HCT116 (cell line): ENCODE measurements at regions not wholly inside any gene's neighbourhood (a gene's known extent, or its start where the extent isn't known, plus 50 kb on each side); places are given as distances from the start of the nearest gene placed in this dataset.

ENCODE experiments used
- ATAC-seq: fragments of 200-7000 bp; cut with Tn5 transposase; 2 replicates; pipeline ENCODE4 v1.9.1; 2020; ENCODE audit warnings: mild to moderate bottlenecking, moderate library complexity
- BruUV-seq: library from RNA; stranded (reverse); fragments of 400-500 nt; replicated peaks from 2 replicates; lab custom pipeline; 2021; lab: Mats Ljungman, UMichigan
- CTCF ChIA-PET: fragments of 300-600 bp; sonication (Branson Sonifier 250); formaldehyde crosslinking; loops from one replicate; lab custom pipeline; 2021; ENCODE audit warnings: antibody characterized with exemption; lab: Charles Lee
- POLR2A ChIA-PET: fragments of 300-600, 350-600 bp; sonication (Branson Sonifier 250); formaldehyde crosslinking; loops from one replicate; lab custom pipeline; 2021; ENCODE audit warnings: antibody characterized with exemption; lab: Charles Lee
- RAD21 ChIA-PET, 2 experiments: fragments of 300-600 bp; sonication (Branson Sonifier 250); formaldehyde crosslinking; loops; one replicate each; lab custom pipeline; 2023; ENCODE audit warnings: low total read pairs in 2 of 2; ENCODE audit not compliant: uncharacterized antibody in 2 of 2, unreplicated experiment in 2 of 2, low non-redundant PET in 1 of 2; lab: Charles Lee
- DNase-seq: peaks from one replicate; pipeline ENCODE4 v3.0.0-alpha.2; 2010; ENCODE audit warnings: low read depth, low spot score
- H2AFZ ChIP-seq: fragments of 200-600 bp; shearing (Covaris generic), sonication (generic); 2 replicates; pipeline ENCODE4 v1.6.1; 2017; ENCODE audit warnings: low read depth, mixed run types, mixed read lengths, antibody characterized with exemption, low read length; ENCODE audit not compliant: poor library complexity, severe bottlenecking
- H3K27ac ChIP-seq: 2 replicates; pipeline ENCODE4 v1.5.1; 2012; ENCODE audit warnings: low read depth, low read length
- H3K27me3 ChIP-seq: fragments of 200-600 bp; sonication (generic); 2 replicates; pipeline ENCODE4 v1.6.1; 2016; ENCODE audit warnings: mixed run types, low read length, mixed read lengths; ENCODE audit not compliant: insufficient read depth
- H3K36me3 ChIP-seq, 2 experiments: fragments of 200-500 bp in 1 of 2; fragments of 200-600 bp in 1 of 2; sonication (Bioruptor generic) in 1 of 2; sonication (generic) in 1 of 2; 2 replicates each; pipeline versions ENCODE4 v1.5.1 to v1.6.1; 2014 to 2016; ENCODE audit warnings: low read length in 2 of 2, inconsistent platforms in 1 of 2, mixed read lengths in 1 of 2, mixed run types in 1 of 2; ENCODE audit not compliant: insufficient read depth in 2 of 2, control insufficient read depth in 1 of 2
- H3K4me1 ChIP-seq, 2 experiments: fragments of 200-600 bp in 1 of 2; sonication (generic) in 1 of 2; 2 replicates each; pipeline versions ENCODE4 v1.5.1 to v1.6.1; 2012 to 2017; ENCODE audit warnings: low read length in 2 of 2, inconsistent platforms in 1 of 2, mild to moderate bottlenecking in 1 of 2, mixed read lengths in 1 of 2, mixed run types in 1 of 2, moderate library complexity in 1 of 2; ENCODE audit not compliant: insufficient read depth in 2 of 2, control insufficient read depth in 1 of 2
- H3K4me2 ChIP-seq: fragments of 200-600 bp; sonication (generic); 2 replicates; pipeline ENCODE4 v1.6.1; 2017; ENCODE audit warnings: mixed run types, low read length, mixed read lengths
- H3K4me3 ChIP-seq, 2 experiments: fragments of 200-600 bp in 1 of 2; sonication (generic) in 1 of 2; replicated peaks in 1 of 2; 2 replicates each; pipeline ENCODE4 v1.5.1; 2011 to 2016; ENCODE audit warnings: low read length in 2 of 2, control low read depth in 1 of 2, low read depth in 1 of 2, mild to moderate bottlenecking in 1 of 2, mixed read lengths in 1 of 2, mixed run types in 1 of 2
- H3K79me2 ChIP-seq: fragments of 200-600 bp; sonication (generic); 2 replicates; pipeline ENCODE4 v1.6.1; 2017; ENCODE audit warnings: mild to moderate bottlenecking, mixed run types, low read length, moderate library complexity, mixed read lengths; ENCODE audit not compliant: insufficient read depth
- H3K9ac ChIP-seq: fragments of 200-600 bp; sonication (generic); 2 replicates; pipeline ENCODE4 v1.6.1; 2016; ENCODE audit warnings: low read length, mixed read lengths
- H3K9me2 ChIP-seq: fragments of 200-600 bp; sonication (generic), shearing (Covaris generic); 2 replicates; pipeline ENCODE4 v1.6.1; 2017; ENCODE audit warnings: mixed run types, mild to moderate bottlenecking, moderate library complexity; ENCODE audit not compliant: insufficient read depth
- H3K9me3 ChIP-seq, 2 experiments: fragments of 200-500 bp in 1 of 2; fragments of 200-600 bp in 1 of 2; sonication (Bioruptor generic) in 1 of 2; sonication (generic) in 1 of 2; 2 replicates each; pipeline ENCODE4 v1.6.1; 2014 to 2017; ENCODE audit warnings: low read length in 2 of 2, mixed read lengths in 2 of 2, inconsistent platforms in 1 of 2, low read depth in 1 of 2, mild to moderate bottlenecking in 1 of 2, mixed run types in 1 of 2, moderate library complexity in 1 of 2; ENCODE audit not compliant: control insufficient read depth in 1 of 2, insufficient read depth in 1 of 2
- H4K20me1 ChIP-seq: fragments of 200-600 bp; sonication (generic), shearing (Covaris generic); 2 replicates; pipeline ENCODE4 v1.6.1; 2017; ENCODE audit warnings: mixed run types, mild to moderate bottlenecking, moderate library complexity; ENCODE audit not compliant: insufficient read depth
- CBX3 ChIP-seq: IDR thresholded peaks from 2 replicates; pipeline ENCODE4 v1.6.1; 2012; ENCODE audit warnings: low read depth
- EGR1 ChIP-seq: IDR thresholded peaks from 2 replicates; pipeline ENCODE4 v1.6.1; 2012; ENCODE audit warnings: low read depth
- ELF1 ChIP-seq: IDR thresholded peaks from 2 replicates; pipeline ENCODE4 v1.6.1; 2012; ENCODE audit warnings: low read depth, borderline replicate concordance
- EZH2 ChIP-seq: fragments of 200-600 bp; sonication (generic); IDR thresholded peaks from 2 replicates; pipeline ENCODE4 v1.6.1; 2017; ENCODE audit warnings: antibody characterized with exemption, mixed run types
- FOSL1 ChIP-seq: IDR thresholded peaks from 2 replicates; pipeline ENCODE4 v1.6.1; 2012; ENCODE audit warnings: low read depth
- POLR2A ChIP-seq: IDR thresholded peaks from 2 replicates; pipeline ENCODE4 v1.7.0; 2011; ENCODE audit warnings: borderline replicate concordance; ENCODE audit not compliant: insufficient read depth, insufficient read length; ENCODE audit errors: extremely low read depth
- RAD21 ChIP-seq: IDR thresholded peaks from 2 replicates; pipeline ENCODE4 v1.6.1; 2012; ENCODE audit warnings: low read depth, mild to moderate bottlenecking
- SP1 ChIP-seq: IDR thresholded peaks from 2 replicates; pipeline ENCODE4 v1.6.1; 2012; ENCODE audit warnings: low read depth
- SRF ChIP-seq: IDR thresholded peaks from 2 replicates; pipeline ENCODE4 v1.6.1; 2012; ENCODE audit warnings: low read depth
- YY1 ChIP-seq: IDR thresholded peaks from 2 replicates; pipeline ENCODE4 v1.6.1; 2011; ENCODE audit warnings: low read length, low read depth, moderate library complexity, mild to moderate bottlenecking; ENCODE audit not compliant: insufficient replicate concordance; ENCODE audit errors: extremely low read depth
- ZFX ChIP-seq: fragments of 450-650 bp; IDR thresholded peaks from 2 replicates; pipeline ENCODE4 v1.6.1; 2017
- ZNF274 ChIP-seq: fragments of 200-500 bp; sonication (Bioruptor generic); IDR thresholded peaks from 2 replicates; pipeline ENCODE4 v1.6.1; 2014; ENCODE audit warnings: mild to moderate bottlenecking, low read depth, low read length, inconsistent platforms
- intact Hi-C: fragments of 100-400 bp; cut with micrococcal nuclease; formaldehyde crosslinking; loops from 2 replicates; pipeline ENCODE4 v1.10.0; 2022
- TF ChIP-seq, protein P1 (sequence below): IDR thresholded peaks from 2 replicates; pipeline ENCODE4 v1.6.1; 2012
- TF ChIP-seq, protein P2 (sequence below): IDR thresholded peaks from 2 replicates; pipeline ENCODE4 v1.6.1; 2011; ENCODE audit warnings: mild to moderate bottlenecking, low read length, moderate library complexity; ENCODE audit not compliant: insufficient replicate concordance; ENCODE audit errors: extremely low read depth
- TF ChIP-seq, protein P3 (sequence below): IDR thresholded peaks from 2 replicates; pipeline ENCODE4 v1.6.1; 2012; ENCODE audit warnings: low read depth
- TF ChIP-seq, protein P4 (sequence below), 3 experiments: fragments of 200-600 bp in 1 of 3; sonication (generic) in 1 of 3; IDR thresholded peaks in 2 of 3; conservative IDR thresholded peaks in 1 of 3; 2 replicates each; pipeline ENCODE4 v1.5.1; 2012 to 2017; ENCODE audit warnings: low read depth in 2 of 3, low read length in 2 of 3, antibody characterized with exemption in 1 of 3, borderline replicate concordance in 1 of 3, control low read depth in 1 of 3, mild to moderate bottlenecking in 1 of 3, mixed read lengths in 1 of 3, mixed run types in 1 of 3, moderate library complexity in 1 of 3; ENCODE audit not compliant: insufficient read depth in 1 of 3

DNA sequence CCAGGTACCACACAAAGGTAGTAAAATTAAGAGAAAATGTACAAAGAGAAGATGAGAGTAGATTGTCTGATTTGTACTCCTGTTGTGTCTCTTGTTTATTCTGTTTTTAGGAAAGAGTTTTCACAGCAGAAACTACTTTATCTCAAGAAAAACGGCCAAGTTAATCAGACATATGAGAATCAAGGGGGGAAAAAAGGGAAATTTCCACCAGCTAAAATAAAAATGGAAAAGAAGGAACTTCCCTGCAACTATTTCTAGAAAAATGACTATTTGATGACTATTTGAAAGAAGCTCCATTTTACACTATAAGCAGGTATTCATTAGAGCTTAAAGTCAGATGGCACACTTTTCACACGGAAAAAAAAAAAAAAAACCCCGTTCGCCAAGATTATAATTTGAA is 56.5 kb downstream of the EPRS1 start:
- CTCF ChIA-PET = interaction anchor here (1.1 kb wide), 1 partner anchor 22 kb away, joined by 3 read pairs; no protein-coding TSS in a partner anchor

More for the DNA sequence above, 56.5 kb downstream of the EPRS1 start:
- RAD21 ChIA-PET = no interaction called here
- Histone ChIP-seq H4K20me1 (no peaks in the 10 kb centered on the region), H3K4me1 (no peaks in the 10 kb centered on the region), H2AFZ (no peak overlapping the region), H3K27me3 (no peaks in the 10 kb centered on the region), H3K4me2 (no peak overlapping the region), H3K36me3 (peaks cover 9 to 20% of the 10 kb centered on the region in 2 experiments; a peak in 3 of 4 replicates), H3K9me2 (no peaks in the 10 kb centered on the region), H3K9ac (no peak overlapping the region), H3K9me3 (no peaks in the 10 kb centered on the region), H3K27ac (no peak overlapping the region), H3K79me2 (no peaks in the 10 kb centered on the region), H3K4me3 (no peak overlapping the region)
- POLR2A ChIA-PET = interaction anchor here (0.6 kb wide), 1 partner anchor 411 kb away, joined by 3 read pairs; no protein-coding TSS in a partner anchor
- no TSS peak for BruUV-seq
- ATAC-seq = no peak
- intact Hi-C loops = loop anchor here (5.0 to 10.0 kb wide), 2 partner anchors 152 to 785 kb away; no protein-coding TSS in a partner anchor
- DNase-seq = no peak
- TF ChIP-seq POLR2A (no peak), CBX3 (no peak), FOSL1 (no peak), ZNF274 (no peak), ELF1 (no peak), EGR1 (no peak), YY1 (no peak), ZFX (no peak), SRF (no peak), RAD21 (no peak), SP1 (no peak), EZH2 (no peak)
- TF ChIP-seq, protein P1, sequence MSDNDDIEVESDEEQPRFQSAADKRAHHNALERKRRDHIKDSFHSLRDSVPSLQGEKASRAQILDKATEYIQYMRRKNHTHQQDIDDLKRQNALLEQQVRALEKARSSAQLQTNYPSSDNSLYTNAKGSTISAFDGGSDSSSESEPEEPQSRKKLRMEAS = no peak
- TF ChIP-seq, protein P2, sequence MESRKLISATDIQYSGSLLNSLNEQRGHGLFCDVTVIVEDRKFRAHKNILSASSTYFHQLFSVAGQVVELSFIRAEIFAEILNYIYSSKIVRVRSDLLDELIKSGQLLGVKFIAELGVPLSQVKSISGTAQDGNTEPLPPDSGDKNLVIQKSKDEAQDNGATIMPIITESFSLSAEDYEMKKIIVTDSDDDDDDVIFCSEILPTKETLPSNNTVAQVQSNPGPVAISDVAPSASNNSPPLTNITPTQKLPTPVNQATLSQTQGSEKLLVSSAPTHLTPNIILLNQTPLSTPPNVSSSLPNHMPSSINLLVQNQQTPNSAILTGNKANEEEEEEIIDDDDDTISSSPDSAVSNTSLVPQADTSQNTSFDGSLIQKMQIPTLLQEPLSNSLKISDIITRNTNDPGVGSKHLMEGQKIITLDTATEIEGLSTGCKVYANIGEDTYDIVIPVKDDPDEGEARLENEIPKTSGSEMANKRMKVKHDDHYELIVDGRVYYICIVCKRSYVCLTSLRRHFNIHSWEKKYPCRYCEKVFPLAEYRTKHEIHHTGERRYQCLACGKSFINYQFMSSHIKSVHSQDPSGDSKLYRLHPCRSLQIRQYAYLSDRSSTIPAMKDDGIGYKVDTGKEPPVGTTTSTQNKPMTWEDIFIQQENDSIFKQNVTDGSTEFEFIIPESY = no peak
- TF ChIP-seq, protein P3, sequence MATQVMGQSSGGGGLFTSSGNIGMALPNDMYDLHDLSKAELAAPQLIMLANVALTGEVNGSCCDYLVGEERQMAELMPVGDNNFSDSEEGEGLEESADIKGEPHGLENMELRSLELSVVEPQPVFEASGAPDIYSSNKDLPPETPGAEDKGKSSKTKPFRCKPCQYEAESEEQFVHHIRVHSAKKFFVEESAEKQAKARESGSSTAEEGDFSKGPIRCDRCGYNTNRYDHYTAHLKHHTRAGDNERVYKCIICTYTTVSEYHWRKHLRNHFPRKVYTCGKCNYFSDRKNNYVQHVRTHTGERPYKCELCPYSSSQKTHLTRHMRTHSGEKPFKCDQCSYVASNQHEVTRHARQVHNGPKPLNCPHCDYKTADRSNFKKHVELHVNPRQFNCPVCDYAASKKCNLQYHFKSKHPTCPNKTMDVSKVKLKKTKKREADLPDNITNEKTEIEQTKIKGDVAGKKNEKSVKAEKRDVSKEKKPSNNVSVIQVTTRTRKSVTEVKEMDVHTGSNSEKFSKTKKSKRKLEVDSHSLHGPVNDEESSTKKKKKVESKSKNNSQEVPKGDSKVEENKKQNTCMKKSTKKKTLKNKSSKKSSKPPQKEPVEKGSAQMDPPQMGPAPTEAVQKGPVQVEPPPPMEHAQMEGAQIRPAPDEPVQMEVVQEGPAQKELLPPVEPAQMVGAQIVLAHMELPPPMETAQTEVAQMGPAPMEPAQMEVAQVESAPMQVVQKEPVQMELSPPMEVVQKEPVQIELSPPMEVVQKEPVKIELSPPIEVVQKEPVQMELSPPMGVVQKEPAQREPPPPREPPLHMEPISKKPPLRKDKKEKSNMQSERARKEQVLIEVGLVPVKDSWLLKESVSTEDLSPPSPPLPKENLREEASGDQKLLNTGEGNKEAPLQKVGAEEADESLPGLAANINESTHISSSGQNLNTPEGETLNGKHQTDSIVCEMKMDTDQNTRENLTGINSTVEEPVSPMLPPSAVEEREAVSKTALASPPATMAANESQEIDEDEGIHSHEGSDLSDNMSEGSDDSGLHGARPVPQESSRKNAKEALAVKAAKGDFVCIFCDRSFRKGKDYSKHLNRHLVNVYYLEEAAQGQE = no peak
- TF ChIP-seq, protein P4, sequence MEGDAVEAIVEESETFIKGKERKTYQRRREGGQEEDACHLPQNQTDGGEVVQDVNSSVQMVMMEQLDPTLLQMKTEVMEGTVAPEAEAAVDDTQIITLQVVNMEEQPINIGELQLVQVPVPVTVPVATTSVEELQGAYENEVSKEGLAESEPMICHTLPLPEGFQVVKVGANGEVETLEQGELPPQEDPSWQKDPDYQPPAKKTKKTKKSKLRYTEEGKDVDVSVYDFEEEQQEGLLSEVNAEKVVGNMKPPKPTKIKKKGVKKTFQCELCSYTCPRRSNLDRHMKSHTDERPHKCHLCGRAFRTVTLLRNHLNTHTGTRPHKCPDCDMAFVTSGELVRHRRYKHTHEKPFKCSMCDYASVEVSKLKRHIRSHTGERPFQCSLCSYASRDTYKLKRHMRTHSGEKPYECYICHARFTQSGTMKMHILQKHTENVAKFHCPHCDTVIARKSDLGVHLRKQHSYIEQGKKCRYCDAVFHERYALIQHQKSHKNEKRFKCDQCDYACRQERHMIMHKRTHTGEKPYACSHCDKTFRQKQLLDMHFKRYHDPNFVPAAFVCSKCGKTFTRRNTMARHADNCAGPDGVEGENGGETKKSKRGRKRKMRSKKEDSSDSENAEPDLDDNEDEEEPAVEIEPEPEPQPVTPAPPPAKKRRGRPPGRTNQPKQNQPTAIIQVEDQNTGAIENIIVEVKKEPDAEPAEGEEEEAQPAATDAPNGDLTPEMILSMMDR (IDR thresholded peaks at IDR 0.05 in 2 of 3, conservative IDR thresholded peaks at IDR 0.05 in 1 of 3; ENCODE audit: borderline replicate concordance in 1 of 3, insufficient read depth in 1 of 3, low read depth in 2 of 3, low read length in 2 of 3) = no peak
